Activated CD4-positive, alpha-beta T cell treated with anti-CD3 and anti-CD28 coated beads, Interleukin-2, amount 50 U/mL, for 16 hours (primary cell): ENCODE measurements at regions not wholly inside any gene's neighbourhood (a gene's known extent, or its start where the extent isn't known, plus 50 kb on each side); places are given as distances from the start of the nearest gene placed in this dataset.
"Not testable (repeated sequence)": the region's sequence is repeated elsewhere in the genome, so short reads cannot be mapped to it uniquely, and the experiment has no call there.

Experiments used
- DNase-seq: peaks from one replicate; pipeline ENCODE4 v3.0.0-alpha.2; 2020

DNA sequence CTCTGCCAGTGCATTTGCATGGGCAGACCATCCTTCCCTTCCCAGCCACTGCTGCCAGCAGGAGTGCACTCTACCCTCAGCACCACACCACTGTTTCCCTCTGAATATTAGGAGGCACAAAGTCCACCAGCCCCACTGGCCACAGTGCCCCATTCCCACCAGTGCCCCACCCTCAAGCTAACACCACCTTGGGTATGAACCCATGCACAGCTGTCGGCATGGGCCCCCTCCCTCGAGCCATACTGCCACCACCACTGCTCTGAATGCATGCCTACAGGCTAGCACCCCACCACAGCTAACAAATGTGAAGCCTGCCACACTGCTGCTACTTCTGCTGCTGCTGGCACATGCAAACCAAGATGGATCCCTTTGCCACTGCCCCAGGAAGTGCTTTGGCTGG, 810.4 kb downstream of the TRAM1L1 start:
- DNase-seq = no peak

DNA sequence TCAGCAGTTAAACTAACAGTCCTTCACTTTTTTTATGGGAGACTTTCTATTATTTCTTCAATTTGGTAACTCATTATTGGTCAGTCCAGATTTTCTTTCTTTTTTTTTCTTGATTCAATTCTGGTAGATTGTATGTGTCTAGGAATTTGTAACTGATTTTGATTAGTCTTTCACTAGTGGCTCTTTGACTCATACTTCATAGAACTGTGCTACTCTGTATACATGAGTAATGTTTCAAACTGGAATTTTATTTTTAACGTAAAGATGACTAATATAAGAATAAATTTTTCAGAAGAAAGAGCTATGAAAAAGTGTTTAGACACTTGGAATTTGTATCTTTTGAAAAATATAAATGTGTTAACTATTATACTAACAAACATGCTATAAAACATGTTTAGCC, 813.0 kb downstream of the TRAM1L1 start:
- DNase-seq = no peak

DNA sequence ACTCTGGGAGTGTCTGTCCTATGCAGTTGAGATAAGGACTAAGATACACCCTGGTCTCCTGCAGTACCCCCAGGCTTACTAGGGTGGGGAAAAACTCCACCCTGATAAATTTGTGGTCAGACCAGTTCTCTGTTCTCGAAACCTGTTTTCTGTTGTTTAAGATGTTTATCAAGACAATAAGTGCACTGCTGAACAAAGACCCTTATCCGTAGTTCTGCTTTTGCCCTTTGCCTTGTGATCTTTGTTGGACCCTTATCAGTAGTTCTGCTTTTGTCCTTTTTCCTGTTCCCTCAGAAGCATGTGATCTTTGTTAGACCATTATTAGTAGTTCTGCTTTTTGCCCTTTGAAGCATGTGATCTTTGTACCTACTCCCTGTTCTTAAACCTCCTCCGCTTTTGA, 824.4 kb downstream of the TRAM1L1 start:
- DNase-seq = not testable (repeated sequence)

DNA sequence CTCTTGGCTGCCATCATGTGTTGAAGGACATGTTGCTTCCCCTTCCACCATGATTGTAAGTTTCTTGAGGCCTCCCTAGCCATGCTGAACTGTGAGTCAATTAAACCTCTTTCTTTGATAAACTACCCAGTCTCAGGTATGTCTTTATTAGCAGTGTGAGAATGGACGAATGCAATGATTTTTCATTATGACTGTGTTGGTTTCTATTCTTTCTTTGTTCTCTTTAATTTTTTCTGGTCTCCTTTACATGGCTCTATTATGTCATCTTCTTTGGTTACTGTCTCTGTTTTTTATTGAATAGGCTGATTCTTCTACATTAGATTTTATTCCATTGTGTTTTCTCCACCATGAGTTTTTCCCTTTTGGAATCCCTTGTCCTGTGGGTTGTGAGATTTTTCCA, 840.6 kb downstream of the TRAM1L1 start:
- no peak for DNase-seq

DNA sequence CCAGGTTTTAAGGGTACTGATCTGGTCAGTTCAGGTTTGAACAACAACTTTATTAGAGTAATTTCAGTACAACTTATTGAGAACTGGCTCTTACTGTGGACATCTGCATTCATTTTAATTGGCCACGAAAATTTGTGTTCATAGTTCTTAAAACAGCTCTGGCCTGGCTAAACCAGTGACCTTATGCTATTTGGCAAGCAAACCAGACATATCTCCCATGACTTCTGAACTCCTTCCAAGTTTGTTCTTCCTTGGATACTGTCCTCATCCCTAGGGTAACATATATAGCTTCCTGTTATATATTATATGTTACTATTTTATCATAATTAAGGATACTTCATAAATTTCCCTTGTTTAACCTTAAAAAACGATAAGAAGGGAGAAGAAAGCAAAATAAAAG, 841.9 kb downstream of the TRAM1L1 start:
- DNase-seq = no peak

DNA sequence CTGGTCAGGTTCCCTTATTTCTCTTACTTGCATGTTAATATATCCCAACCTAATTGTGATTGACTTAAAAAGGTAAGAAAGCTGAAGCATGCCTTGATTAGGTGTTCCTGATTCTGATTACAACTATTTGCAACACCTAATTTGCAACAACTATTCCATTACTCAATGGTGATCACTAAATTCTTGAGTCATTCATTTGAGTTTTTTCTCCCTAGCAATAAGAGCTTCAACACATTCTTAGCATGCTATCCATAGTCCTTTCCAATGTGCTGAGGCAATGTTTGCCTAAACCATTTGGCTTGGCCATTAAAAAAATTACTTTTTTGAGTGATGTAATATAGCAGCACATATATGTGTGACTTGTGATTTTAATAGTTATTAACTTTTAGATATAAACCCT, 851.4 kb downstream of the TRAM1L1 start:
- DNase-seq = no peak

DNA sequence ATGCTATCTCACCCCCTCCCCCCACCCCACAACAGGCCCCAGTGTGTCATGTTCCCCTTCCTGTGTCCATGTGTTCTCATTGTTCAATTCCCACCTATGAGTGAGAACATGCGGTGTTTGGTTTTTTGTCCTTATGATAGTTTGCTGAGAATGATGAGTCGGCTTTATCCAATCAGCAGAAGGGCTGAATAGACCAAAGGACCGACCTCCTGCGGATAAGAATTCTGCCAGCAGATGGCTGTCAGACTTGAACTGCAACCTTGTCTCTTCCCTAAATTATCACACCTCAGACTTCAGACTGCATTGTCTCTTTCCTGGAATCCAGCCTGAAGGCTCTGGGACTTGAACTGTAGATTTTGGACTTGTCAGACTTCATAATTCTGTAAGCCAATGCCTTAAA, 853.4 kb downstream of the TRAM1L1 start:
- DNase-seq = not testable (repeated sequence)

DNA sequence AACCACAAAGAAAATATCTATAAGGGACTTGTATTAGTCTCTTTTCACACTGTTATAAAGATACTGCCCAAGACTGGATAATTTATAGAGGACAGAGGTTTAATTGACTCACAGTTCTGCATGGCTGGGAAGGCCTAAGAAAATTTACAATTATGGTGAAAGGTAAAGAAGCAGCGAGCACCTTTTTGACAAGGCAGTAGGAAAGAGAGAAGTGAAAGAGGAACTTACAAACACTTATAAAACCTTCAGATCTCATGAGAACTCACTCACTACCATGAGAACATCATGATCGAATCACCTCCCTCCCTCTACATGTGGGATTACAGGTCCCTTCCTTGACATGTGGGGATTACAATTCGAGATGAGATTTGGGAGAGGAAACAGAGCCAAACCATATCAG, 856.0 kb downstream of the TRAM1L1 start:
- DNase-seq = no peak

DNA sequence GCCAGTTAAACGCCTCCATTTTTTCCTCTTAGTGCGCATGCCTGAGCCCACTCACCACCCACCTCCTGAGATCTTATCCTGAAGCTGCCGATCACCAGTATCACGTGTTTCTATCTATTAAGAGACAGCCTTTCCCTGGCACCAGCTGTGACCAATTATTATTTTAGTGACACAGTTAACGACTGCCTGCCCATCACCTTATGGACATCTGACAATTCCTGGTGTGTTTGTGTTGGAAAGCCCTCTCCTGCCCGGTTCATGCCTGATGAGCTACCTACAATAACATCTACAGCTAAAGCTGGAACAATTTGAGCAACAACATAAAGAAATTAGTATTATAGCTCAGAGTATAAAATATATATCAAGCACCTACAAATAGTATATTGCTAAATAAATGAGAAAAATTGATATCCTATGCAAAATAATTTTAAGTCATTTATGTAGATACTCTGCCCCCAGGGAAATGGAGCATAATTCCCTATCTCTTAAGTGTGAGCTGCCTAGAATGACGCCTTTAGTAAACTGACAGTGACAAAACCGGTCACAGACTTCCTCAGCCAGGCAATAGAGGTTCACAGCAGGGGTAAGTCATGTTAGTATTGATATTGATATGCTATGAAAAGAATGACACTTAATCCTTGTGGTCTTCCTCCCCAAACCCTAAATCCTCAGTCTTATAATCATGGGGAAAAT, 862.2 kb downstream of the TRAM1L1 start:
- no peak for DNase-seq

DNA sequence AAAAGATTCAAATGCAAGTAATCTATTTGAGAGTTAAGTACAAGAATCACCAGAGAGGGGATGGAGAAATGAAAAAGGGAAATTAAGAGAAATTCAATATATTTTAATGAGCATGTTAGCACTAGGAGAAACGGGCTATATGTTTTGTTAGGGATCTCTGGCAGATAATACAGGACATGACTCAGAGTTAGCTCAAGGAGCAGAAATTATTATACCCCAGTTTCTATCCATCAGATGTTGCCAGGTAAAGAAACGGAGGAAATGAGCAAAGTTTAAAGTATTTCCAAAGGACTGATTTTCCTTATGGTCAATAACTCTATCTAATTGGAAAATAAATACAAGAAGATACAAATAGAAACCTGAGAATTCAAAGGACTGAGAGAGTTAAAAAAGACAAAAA, 867.6 kb downstream of the TRAM1L1 start:
- no peak for DNase-seq

DNA sequence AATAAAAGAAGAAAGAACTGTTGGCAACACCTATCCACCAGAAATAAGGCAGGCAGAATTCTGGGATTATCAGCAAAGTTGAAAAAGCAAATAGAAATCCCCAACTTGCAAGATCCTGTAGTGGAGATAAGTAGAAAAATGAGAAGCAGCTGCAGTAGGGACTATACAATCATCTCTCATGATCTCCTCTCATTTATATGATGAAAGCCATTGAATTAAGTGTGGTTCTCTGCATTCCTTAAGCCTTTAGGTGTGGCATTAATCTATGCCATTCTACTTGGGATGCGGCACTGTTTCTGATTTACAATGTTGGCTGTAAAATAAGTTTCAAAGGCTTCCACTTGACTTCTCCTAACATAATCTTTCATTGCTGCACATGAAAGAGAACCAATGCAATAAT, 869.8 kb downstream of the TRAM1L1 start:
- DNase-seq = no peak

DNA sequence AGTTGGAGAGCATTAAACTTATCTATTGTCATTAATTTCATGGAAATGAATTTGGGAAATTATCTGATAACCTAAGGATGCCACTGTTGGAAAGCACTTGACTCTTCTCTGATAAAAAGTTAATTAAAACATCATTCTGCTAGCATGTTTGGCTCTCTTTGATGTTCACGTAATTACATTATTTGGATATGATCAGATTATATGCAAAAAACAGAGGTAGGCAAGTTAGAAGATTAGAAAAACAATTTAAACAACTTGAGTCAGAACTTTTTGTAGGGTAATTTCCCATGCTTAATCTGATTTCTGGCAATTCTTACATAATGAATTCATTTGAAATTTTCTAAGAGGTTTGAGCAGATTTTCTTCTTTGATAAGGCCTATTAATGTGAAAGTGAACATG, 882.9 kb downstream of the TRAM1L1 start:
- no peak for DNase-seq

DNA sequence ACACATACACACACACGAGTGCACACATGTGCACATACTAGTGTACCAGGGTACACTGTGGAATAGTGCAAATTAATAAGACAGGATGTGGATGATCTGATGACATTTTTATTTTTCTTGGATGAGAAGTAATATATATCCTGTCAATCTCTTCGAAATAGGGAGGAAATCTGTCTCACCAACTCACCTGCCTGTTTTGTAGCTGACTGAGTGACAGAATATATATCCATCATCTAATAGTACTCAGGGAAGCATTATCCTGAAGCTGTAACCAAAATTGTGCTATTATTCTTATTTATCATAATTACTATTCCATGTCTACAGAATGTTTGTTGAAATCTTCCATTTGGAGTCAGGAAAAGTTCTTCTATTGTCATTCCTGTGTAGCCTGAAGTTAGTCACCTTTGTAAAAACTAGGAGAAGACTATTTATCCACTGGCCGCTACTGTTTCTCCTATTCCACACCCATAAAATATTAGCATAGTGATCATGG, 888.0 kb downstream of the TRAM1L1 start:
- DNase-seq = no peak

DNA sequence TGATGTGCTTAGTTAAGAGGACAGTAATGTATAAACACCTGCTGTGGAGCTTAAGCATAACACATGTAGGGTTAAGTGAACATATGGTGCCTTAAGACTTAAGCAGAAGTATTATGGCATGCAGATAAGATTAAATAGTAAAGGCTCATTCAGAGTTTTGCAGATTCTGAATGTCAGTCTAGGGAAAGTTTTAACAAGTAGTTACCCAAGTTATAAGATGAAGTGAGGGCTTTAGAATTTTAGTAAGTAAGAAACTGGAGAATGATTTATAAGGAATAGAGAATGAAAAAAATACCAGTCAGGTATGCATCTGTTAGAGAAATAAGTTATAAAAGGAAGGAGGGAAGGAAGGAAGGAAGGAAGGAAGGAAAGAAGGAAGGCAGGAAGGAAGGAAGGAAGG, 902.1 kb downstream of the TRAM1L1 start:
- no peak for DNase-seq

DNA sequence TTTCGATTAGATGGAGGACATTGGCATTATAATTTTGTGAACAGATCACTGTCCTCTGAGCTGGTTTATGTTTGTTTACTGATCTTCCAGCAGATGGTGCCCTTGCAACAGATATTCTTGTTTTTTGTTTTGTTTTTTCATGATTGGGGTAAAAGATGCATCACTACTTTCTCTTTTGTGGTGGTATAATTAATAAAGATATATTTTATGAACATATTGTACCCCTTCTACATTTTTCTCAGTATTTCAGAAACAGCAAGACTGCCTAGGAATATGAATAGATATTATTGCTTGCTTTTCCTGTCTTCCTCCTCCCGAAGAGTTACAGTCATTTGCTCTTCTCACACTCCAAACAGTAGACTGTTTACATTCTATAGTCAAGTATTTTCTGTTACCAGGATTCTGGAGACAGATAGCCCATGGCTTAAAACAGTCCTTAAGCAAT, 905.2 kb downstream of the TRAM1L1 start:
- no peak for DNase-seq

DNA sequence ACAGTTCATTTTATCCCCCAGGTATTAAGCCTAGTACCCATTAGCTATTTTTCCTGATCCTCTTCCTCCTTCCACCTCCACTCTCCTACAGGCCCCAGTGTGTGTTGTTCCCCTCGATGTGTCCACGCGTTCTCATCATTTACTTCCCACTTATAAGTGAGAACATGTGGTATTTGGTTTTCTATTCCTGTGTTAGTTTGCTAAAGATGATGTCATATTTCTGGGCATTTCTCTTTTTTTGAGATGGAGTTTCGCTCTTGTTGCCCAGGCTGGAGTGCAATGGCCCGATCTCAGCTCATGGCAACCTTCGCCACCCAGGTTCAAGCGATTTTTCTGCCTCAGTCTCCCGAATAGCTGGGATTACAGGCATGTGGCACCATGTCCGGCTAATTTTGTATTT, 934.0 kb downstream of the TRAM1L1 start:
- not testable (repeated sequence) for DNase-seq

DNA sequence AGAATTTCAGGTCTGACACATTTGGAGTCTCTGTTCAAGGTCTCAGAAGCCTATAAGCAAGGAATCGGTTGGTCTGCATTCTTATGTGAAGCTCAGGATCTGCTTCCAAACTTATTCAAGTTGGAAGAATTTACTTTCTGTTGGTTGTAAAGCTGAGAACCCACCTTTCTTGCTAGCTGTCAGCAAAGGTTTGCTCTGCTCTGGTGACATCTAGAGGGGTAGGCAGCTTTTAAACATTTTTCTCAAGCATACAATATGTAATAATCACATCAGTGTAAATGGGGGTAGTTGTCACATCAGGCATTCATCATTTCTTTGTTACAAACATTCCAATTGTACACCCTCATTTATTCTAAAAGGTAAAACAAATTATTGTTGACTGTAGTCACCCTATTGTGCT, 935.2 kb downstream of the TRAM1L1 start:
- no peak for DNase-seq

DNA sequence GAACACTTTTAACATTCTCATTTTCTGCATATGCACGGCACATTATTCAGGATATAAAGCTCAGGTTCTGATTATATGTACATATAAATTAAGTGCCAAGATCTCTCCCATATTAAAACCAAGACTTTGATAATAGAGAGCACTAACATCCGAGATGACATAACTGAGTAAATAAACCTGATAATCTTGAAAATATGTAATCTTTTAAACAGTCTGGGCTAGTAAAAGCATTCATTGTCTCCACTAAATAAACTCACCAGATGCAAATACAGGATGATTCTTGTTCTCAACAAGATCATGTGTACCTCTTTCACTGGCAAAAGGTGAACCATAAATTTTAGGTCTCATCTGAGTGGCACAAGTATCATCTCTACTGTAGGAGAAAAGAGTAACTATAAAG, 942.2 kb downstream of the TRAM1L1 start:
- DNase-seq = no peak

DNA sequence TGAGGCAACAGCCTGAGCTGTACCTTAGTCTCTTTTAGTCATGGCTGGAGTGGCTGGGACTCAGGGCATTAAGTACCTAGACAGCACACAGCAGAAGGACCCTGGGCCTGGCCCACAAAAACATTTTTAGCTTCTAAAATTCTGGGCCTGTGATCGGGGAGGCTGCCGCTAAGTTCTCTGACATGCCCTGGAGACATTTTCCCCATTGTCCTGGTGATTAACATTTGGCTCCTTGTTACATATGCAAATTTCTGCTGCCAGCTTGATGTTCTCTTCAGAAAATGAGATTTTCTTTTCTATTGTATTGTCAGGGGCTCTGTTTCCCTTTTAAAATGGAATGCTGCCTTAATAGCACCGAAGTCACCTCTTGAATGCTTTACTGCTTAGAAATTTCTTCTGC, 952.4 kb downstream of the TRAM1L1 start:
- DNase-seq = no peak

DNA sequence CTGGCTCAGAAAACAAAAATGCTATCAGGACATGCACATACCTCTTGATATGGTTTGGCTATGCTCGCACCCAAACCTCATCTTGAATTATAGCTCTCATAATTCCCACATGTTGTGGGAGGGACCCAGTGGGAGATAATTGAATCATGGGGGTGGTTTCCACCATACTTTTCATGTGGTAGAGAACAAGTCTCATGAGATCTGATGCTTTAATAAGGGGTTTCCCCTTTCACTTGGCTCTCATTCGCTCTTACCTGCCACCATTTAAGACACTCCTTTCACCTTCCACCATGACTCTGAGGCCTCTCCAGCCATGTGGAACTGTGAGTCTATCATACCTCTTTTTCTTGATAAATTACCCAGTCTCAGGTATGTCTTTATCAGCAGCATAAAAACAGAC, 958.6 kb downstream of the TRAM1L1 start:
- DNase-seq = no peak

DNA sequence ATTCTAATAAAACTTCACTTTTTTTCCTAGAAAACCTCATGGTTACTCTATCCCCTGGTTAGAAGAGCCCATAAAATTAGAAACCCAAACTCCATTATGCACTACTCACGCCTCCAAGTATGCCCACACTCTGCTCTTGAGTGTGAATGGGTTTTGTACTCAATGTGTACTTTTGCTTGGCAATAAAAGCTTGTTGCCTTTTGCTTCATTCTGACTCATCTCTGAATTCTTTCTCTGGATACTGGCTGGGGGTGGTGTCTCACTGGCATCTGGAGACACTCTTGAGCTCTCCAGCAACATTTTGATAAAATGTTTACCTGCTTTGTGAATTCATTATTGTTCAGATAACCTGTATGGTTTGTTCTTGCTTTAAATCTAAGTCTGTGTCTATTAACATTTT, 963.3 kb downstream of the TRAM1L1 start:
- no peak for DNase-seq

DNA sequence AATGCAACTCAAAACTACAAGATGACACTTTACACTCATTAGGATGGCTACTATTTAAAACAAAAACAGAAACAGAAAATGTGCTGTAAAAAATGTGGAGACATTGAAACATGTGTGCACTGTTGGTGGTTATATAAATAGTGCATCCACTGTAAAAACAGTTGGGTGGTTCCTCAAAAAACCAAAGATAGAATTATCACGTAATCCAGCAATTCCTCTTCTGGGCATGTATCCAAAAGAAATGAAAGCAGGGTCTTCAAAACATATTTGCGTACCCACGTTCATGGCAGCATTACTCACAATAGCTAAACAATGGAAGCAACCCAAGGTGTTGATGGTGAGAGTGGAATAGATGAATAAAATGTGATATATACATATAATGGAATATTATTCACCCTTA, 967.2 kb downstream of the TRAM1L1 start:
- DNase-seq = no peak

DNA sequence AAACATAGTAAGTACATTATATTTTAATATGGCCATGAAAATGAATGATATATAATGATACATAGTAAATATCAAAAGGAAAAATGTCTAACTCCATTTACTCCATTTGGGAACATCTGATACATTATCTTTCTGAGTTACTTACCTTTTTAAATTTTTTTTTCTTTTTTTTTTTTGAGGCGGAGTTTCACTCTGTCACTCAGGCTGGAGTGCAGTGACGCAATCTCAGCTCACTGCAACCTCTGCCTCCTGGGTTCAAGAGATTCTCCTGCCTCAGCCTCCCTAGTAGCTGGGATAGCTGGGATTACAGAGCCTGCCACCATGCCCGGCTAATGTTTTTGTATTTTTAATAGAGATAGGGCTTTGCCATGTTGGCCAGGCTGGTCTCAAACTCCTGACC, 972.5 kb downstream of the TRAM1L1 start:
- DNase-seq = not testable (repeated sequence)

DNA sequence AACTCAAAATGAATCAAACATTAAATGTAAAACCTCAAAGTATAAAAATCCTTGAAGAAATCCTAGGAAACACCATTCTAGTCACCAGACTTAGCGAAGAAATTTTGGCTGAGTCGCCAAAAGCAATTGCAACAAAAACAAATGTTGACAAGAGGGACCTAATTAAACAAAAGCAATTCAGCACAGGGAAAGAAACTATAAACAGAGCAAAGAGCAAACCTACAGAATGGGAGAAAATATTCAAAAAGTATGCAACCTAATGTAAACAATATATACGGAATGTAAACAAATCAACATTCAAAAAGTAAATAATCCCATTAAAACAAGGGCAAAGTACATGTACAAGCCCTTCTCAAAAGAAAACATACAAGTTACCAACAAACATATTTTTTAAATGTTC, 974.7 kb downstream of the TRAM1L1 start:
- DNase-seq = no peak

DNA sequence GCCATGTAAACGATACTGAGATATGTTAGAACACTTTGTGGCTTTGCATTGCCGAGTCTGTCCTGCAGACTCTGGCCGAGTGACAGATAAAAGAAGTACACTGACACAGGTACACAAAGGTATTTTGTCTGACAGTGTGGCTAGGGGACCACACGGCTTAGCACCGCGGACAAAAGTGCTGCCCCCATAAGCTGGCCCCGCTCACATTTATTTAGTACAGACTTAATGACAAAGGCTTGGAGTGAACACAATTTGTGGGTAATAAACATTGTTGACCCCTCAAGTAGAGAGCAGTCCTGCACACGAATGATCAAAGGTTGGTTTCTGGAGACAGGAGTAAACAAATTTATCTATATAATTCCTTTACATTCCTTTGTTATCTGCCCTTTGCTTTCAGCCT, 976.8 kb downstream of the TRAM1L1 start:
- DNase-seq = no peak
